Stimulated activated CD8-positive, alpha-beta memory T cell treated with anti-CD3 and anti-CD28 coated beads, Interleukin-4, amount 100 ng/mL, for 4 hours (primary cell): ENCODE measurements at regions not wholly inside any gene's neighbourhood (a gene's known extent, or its start where the extent isn't known, plus 50 kb on each side); places are given as distances from the start of the nearest gene placed in this dataset.

ENCODE experiments used
- DNase-seq, 2 donors: peaks; one replicate each; pipeline ENCODE4 v3.0.0-alpha.2; 2020; ENCODE audit warnings: low read depth in 2 of 2, low spot score in 1 of 2

- no peak for DNase-seq
Observed at GRCh38 chr6:169971081-169971861, 219.8 kb downstream of the ERMARD start.

GRCh38 chr6:169970306-169970988, 219.0 kb downstream of the ERMARD start:
- DNase-seq, result no peak

GRCh38 chr6:169969372-169970099, 218.1 kb downstream of the ERMARD start:
- DNase-seq, result no peak

- no peak for DNase-seq
Observed at GRCh38 chr6:169968541-169969270, 217.3 kb downstream of the ERMARD start.

- no peak for DNase-seq
Observed at GRCh38 chr6:169967687-169968086, 216.3 kb downstream of the ERMARD start.

- no peak for DNase-seq
Observed at GRCh38 chr6:169966312-169967181, 215.1 kb downstream of the ERMARD start.

- no peak for DNase-seq
Observed at GRCh38 chr6:169965657-169966311, 214.4 kb downstream of the ERMARD start.

GRCh38 chr6:169965239-169965638, 213.8 kb downstream of the ERMARD start:
- no peak for DNase-seq

- no peak for DNase-seq
Observed at GRCh38 chr6:169964486-169965180, 213.2 kb downstream of the ERMARD start.

GRCh38 chr6:169963581-169964297, 212.3 kb downstream of the ERMARD start:
- no peak for DNase-seq

GRCh38 chr6:169962604-169963469, 211.4 kb downstream of the ERMARD start:
- no peak for DNase-seq

- DNase-seq, result no peak
Observed at GRCh38 chr6:169961772-169962561, 210.5 kb downstream of the ERMARD start.

- no peak for DNase-seq
Observed at GRCh38 chr6:169960886-169961611, 209.6 kb downstream of the ERMARD start.

GRCh38 chr6:169960521-169960885, 209.1 kb downstream of the ERMARD start:
- DNase-seq, result no peak

- DNase-seq, result no peak
Observed at GRCh38 chr6:169960003-169960344, 208.6 kb downstream of the ERMARD start.
